Tibial artery (tissue), 4 donors: ENCODE measurements at regions not wholly inside any gene's neighbourhood (a gene's known extent, or its start where the extent isn't known, plus 50 kb on each side); places are given as distances from the start of the nearest gene placed in this dataset.

Experiments used
- DNase-seq, 2 donors: peaks; one replicate each; pipeline ENCODE4 v3.0.0-alpha.2; 2019
- H3K27ac ChIP-seq, 2 donors: fragments of 200-600 bp; sonication (generic) in 1 of 2; 1 replicate in 1 of 2; 2 replicates in 1 of 2; pipeline ENCODE4 v1.5.1; 2018 to 2019; ENCODE audit warnings: mild to moderate bottlenecking in 1 of 2
- H3K27me3 ChIP-seq, 2 donors: fragments of 200-600 bp; sonication (generic) in 1 of 2; one replicate each; pipeline versions ENCODE4 v1.5.1 to v1.6.0; 2016 to 2019
- H3K36me3 ChIP-seq, 3 donors: fragments of 200-600 bp; sonication (generic) in 2 of 3; one replicate each; pipeline ENCODE4 v1.5.1; 2016 to 2019; ENCODE audit warnings: mild to moderate bottlenecking in 2 of 3
- H3K4me1 ChIP-seq, 4 donors: fragments of 200-600 bp; sonication (generic) in 2 of 4; 1 replicate in 3 of 4; 2 replicates in 1 of 4; pipeline ENCODE4 v1.5.1; 2016 to 2019
- H3K4me3 ChIP-seq, 2 donors: fragments of 200-600 bp; sonication (generic) in 1 of 2; 1 replicate in 1 of 2; 2 replicates in 1 of 2; pipeline ENCODE4 v1.5.1; 2018 to 2019; ENCODE audit warnings: mild to moderate bottlenecking in 2 of 2
- H3K9me3 ChIP-seq, 3 donors: fragments of 200-600 bp; sonication (generic) in 1 of 3; one replicate each; pipeline ENCODE4 v1.5.1; 2016 to 2019
- CTCF ChIP-seq, 2 experiments: fragments of 200-600 bp in 1 of 2; fragments of 450-650 bp in 1 of 2; IDR thresholded peaks; one replicate each; pipeline ENCODE4 v1.5.1; 2017 to 2019; ENCODE audit warnings: antibody characterized with exemption in 2 of 2, mild to moderate bottlenecking in 1 of 2, moderate library complexity in 1 of 2
- intact Hi-C: fragments of 100-400 bp; cut with DNase I; formaldehyde crosslinking; loops from one replicate; pipeline ENCODE4 v1.15.0; 2023; ENCODE audit warnings: low total_unique reads

GRCh38 chr7:21028186-21028585 is 241.5 kb upstream of the SP8 start:
- H3K4me3 ChIP-seq = no peak overlapping the region
- no peaks in the 10 kb centered on the region for H3K9me3 ChIP-seq
- H3K4me1 ChIP-seq = no peaks in the 10 kb centered on the region
- no peak overlapping the region for H3K27ac ChIP-seq
- peak in 1 of 2 donors; percentile 59 for DNase-seq
- peaks cover 0 to 3% of the 10 kb centered on the region in 2 donors for H3K27me3 ChIP-seq
- no peaks in the 10 kb centered on the region for H3K36me3 ChIP-seq
- intact Hi-C loops = no loop called here
- no peak for TF ChIP-seq CTCF (IDR thresholded peaks at IDR 0.05)

DNA sequence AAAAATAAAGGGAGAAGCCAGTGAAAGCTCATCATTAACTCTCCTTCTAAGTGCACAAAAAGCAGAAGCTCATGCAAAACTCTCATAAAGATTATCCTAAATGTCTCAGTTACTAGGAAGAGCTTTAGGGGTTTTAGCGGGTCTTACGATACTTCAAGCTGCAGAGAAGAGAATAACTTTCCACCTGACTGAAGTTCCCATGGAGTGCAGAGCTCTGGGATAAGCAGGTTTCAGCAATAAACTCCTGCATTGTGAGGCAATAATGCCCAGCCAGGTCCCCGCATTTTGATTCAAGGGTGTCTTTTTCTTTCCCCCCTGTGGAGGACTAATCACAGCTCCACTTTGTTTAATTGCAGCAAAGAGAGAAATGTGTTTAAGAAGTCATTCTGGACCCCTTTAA is 241.9 kb upstream of the SP8 start:
- H3K4me1 ChIP-seq = no peaks in the 10 kb centered on the region
- H3K27me3 ChIP-seq = peaks cover 0 to 3% of the 10 kb centered on the region in 2 donors
- no peak overlapping the region for H3K4me3 ChIP-seq
- H3K27ac ChIP-seq = no peak overlapping the region
- H3K9me3 ChIP-seq = no peaks in the 10 kb centered on the region
- H3K36me3 ChIP-seq = no peaks in the 10 kb centered on the region
- no peak for TF ChIP-seq CTCF (IDR thresholded peaks at IDR 0.05)
- no peak for DNase-seq
- intact Hi-C loops = no loop called here

GRCh38 chr7:21029006-21029405 is 242.3 kb upstream of the SP8 start:
- H3K9me3 ChIP-seq = no peaks in the 10 kb centered on the region
- no peak overlapping the region for H3K4me3 ChIP-seq

DNA sequence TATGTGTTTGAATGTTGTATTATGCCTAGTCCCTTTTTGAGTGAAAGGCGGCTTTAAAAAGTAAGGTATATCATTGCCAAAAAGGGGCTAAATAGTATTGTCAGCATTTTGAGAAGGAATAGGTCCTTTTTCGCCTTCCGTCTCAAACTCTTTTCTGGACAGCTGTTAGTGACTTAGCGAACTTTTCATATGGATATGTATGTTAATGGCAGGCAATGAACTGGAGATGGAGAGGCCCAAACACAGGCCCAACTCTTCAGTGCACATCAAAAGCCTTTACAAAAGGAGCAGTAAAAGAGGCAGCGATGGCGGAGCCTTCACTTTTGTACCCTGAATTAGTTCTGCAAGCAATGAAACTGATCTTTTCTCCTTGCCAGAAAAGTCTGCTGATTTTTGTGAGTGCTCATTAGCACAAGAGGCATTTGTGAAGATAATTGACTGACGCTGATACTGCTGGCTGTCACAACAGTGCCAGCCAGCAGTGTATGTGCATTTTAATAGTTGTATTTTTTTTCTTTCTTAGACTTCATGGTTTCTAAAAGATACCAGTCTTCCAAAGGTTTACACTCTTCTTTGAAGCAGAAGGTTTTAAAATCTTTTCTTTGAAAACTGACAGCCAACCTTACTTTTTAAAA is 243.7 kb upstream of the SP8 start:
- no peak for TF ChIP-seq CTCF (IDR thresholded peaks at IDR 0.05)
- peaks cover 0 to 3% of the 10 kb centered on the region in 2 donors for H3K27me3 ChIP-seq
- intact Hi-C loops = no loop called here
- H3K4me1 ChIP-seq = no peaks in the 10 kb centered on the region
- H3K9me3 ChIP-seq = no peaks in the 10 kb centered on the region
- no peak overlapping the region for H3K4me3 ChIP-seq
- no peaks in the 10 kb centered on the region for H3K36me3 ChIP-seq
- DNase-seq = no peak
- H3K27ac ChIP-seq = no peak overlapping the region

More at GRCh38 chr7:21029006-21029405, 242.3 kb upstream of the SP8 start:
- intact Hi-C loops = no loop called here
- TF ChIP-seq CTCF (IDR thresholded peaks at IDR 0.05) = no peak
- DNase-seq = no peak
- Histone ChIP-seq H3K36me3 (no peaks in the 10 kb centered on the region), H3K27me3 (peaks cover 0 to 3% of the 10 kb centered on the region in 2 donors), H3K4me1 (no peaks in the 10 kb centered on the region), H3K27ac (no peak overlapping the region)

DNA sequence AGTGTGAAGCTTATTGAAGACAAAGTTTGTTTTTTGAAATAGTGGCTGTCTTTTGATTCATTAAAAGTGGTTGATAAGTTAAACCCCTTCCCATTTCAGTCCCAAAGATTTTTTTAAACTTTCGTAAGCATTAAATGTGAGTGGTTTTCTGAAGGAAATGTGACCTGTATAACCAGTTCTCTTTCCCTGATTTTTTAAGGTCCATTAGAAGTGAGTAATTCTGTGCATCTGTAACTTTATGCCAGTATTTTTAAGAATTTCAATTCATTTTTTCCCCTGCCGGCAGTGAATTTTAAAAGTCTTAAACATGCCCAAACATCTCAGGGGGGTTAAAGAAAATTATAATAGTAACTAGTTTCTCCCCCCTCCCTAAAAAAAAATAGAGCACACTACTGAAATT is 254.6 kb upstream of the SP8 start:
- no peak overlapping the region for H3K27ac ChIP-seq
- H3K36me3 ChIP-seq = no peaks in the 10 kb centered on the region
- H3K9me3 ChIP-seq = no peaks in the 10 kb centered on the region
- H3K4me1 ChIP-seq = no peaks in the 10 kb centered on the region
- no peak for DNase-seq
- H3K27me3 ChIP-seq = no peaks in the 10 kb centered on the region
- intact Hi-C loops = no loop called here
- no peak for TF ChIP-seq CTCF (IDR thresholded peaks at IDR 0.05)
- H3K4me3 ChIP-seq = no peak overlapping the region

GRCh38 chr7:21041666-21042065 is 255.0 kb upstream of the SP8 start:
- Histone ChIP-seq H3K4me3 (no peak overlapping the region), H3K27me3 (no peaks in the 10 kb centered on the region), H3K36me3 (no peaks in the 10 kb centered on the region), H3K4me1 (no peaks in the 10 kb centered on the region), H3K27ac (no peak overlapping the region), H3K9me3 (no peaks in the 10 kb centered on the region)
- TF ChIP-seq CTCF (IDR thresholded peaks at IDR 0.05) = no peak
- intact Hi-C loops = no loop called here
- DNase-seq = no peak
